GM21825 (cell line): ENCODE measurements at regions not wholly inside any gene's neighbourhood (a gene's known extent, or its start where the extent isn't known, plus 50 kb on each side); places are given as distances from the start of the nearest gene placed in this dataset.
"Not testable (repeated sequence)": the region's sequence is repeated elsewhere in the genome, so short reads cannot be mapped to it uniquely, and the experiment has no call there.

Experiments used
- ATAC-seq: cut with Tn5 transposase; IDR thresholded peaks from one replicate; pipeline ENCODE4 v1.9.1; 2021; ENCODE audit warnings: mild to moderate bottlenecking, moderate library complexity; ENCODE audit not compliant: unreplicated experiment

DNA sequence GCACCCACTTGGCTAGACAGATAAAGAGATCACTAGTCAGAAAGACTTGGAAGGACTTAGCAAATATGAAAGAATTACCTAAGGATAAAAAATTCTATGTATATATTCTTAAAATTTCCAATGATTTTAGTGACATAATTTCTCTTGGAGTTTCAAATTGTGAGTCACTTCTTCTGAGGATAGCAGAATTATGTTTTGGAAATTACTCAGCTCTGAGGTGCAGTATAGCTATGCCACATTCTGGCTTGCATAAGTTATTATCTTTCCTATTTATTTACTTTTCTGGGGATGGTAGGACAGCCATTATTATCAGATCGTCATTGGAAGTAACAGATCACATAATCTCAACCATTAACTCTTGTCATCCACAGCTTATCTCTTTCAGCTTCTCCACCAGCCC is 853.5 kb downstream of the TRIML1 start:
- ATAC-seq = no peak

- ATAC-seq = no peak
These were observed 854.6 kb downstream of the TRIML1 start for GRCh38 chr4:188993871-188994270.

DNA sequence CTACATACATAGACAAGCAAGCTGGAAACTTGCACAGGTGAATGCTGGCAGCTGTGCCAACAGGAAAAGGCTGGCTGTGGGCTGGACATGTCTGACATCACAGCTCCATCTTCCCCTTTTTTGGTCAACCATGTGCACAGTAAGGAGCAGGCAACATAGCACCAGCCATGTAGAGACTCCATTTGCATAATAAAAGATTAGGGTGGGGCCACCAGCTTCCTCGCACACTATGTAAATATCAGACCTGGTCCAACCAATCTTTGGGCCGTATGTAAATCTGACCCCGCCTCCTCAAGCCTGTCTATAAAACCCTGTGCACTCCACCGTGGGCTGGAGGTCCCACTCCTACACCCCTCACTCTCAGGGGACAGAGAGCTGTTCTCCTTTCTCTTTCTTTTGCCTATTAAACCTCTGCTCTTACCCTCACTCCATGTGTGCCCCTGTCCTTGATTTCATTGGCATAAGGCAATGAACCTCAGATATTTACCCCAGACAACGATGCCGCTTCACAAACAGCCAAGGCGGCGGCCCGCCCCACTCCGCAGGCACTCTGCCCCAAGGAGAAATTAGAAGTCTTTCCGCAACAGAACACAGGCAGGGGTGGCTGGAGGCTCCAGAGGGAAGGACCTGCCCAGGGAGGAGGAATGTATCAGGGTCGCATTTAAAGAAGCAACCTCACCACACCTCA is 862.2 kb downstream of the TRIML1 start:
- ATAC-seq = no peak

- no peak for ATAC-seq
These were observed 862.8 kb downstream of the TRIML1 start for GRCh38 chr4:189001971-189002450.

GRCh38 chr4:189002475-189002874 is 863.2 kb downstream of the TRIML1 start:
- ATAC-seq = no peak

- ATAC-seq = not testable (repeated sequence)
These were observed 871.4 kb downstream of the TRIML1 start for GRCh38 chr4:189010452-189011217.

GRCh38 chr4:189021831-189022230 is 882.6 kb downstream of the TRIML1 start:
- no peak for ATAC-seq

GRCh38 chr4:189022440-189023035 is 883.3 kb downstream of the TRIML1 start:
- no peak for ATAC-seq

- ATAC-seq = no peak
These were observed 890.8 kb downstream of the TRIML1 start for GRCh38 chr4:189029976-189030504.

DNA sequence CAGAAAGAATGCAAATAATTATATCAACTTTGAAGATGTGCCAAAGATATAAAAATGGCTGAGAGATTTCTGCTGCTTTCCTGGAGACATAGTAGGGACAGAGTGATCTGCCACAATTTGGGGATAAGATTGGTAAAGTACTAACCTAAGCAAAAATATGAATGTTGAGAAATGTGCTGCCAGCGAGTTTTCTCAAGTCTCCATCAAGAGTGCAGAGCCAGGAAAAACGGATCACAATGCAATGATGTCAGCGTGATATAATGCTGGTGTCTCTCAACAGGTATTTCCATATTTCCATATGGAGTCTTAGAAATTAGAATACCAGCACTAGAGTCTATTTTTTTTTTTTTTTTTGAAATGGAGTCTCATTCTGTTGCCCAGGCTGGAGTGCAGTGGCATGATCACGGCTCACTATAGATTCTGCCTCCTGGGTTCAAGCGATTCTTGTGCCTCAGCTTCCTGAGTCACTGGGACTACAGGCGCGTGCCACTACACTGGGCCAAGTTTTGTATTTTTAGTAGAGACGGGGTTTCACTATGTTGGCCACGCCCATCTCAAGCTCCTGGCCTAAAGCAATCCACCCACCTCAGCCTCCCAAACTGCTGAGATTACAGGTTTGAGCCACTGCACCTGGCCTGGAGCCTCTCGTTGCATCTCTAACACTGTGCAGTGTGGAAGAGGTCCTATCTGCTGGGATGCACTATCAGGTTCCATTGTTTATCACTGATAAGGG is 893.5 kb downstream of the TRIML1 start:
- no peak for ATAC-seq

- no peak for ATAC-seq
These were observed 894.6 kb downstream of the TRIML1 start for GRCh38 chr4:189033801-189034347.

DNA sequence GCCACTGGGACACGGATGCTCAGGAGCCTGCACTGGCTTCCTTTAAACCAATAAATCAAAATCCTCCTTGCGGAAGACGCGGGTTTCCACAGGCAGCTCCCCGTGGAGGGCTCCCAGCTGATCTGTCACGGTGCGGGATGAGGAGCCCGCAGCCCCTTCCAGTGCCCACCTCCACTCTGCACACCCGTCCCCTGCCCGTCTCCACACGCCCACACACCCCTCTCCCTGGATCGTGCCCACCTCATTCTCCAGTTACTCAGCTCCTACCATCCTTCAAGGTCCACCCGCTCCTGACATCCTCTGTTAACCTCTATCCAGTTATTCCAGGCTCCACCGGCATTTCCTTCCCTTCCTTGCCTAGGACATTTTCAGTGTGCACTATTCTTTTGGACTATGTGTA is 895.9 kb downstream of the TRIML1 start:
- no peak for ATAC-seq

DNA sequence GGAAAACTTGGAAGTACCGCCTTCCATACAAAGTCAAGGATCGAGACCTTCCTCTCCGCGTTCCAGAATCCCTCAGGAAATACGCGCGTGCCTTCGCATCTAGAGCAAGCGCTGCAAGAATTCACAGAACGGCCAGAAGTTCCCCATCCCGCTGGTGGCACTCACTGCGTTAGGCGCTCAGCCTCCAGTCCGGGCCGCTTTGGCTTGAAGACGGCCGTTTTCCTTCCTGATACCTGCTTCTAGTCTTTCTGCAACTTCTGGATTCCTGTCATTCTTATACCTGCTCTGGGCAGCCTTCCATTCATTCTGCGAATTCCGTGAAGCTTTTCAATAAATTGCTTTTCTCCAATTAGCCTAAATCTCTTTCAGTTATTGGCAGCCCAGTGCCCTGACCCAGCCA is 896.4 kb downstream of the TRIML1 start:
- no peak for ATAC-seq

GRCh38 chr4:189036906-189037305 is 897.7 kb downstream of the TRIML1 start:
- no peak for ATAC-seq

- ATAC-seq = no peak
These were observed 894.0 kb upstream of the FRG1 start for GRCh38 chr4:189046642-189047041.

DNA sequence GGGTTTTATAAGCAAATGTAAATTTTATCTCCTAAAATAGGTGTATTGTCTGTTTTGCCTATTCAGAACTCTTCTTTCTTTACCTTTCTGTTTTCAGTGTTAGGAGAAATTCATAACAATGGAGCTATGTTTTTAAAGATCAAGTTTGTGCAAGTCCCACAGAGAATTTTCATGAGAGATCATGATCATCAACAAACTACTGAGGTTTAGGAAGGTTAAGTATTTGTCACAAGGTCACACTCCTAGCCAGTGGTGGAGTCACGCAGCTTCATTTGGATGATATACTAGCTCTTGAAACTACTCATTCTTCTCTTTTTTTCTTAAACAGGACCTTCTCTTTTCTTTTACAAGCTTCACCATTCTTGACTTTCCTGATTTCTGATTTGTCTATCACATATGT is 892.6 kb upstream of the FRG1 start:
- ATAC-seq = no peak

DNA sequence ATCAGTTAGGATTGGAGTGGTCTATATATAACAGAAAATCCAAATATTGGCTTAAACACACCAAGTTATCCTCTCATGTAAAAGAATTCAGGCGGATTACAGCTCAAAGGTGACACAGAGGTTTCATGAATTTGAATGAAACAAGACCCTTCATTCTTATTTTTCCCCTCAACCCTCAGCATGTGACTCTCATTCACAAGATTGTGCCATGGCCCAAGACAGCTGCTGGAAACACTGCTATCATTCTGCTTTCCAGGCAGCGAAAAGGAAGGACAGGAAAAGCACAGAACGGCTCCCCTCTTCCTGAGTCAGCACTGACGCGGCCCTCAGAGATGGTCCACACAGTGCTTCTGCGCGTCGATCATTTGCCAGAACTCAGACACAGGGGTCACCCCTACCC is 891.0 kb upstream of the FRG1 start:
- no peak for ATAC-seq

GRCh38 chr4:189050643-189051042 is 890.0 kb upstream of the FRG1 start:
- no peak for ATAC-seq

GRCh38 chr4:189053621-189054020 is 887.1 kb upstream of the FRG1 start:
- no peak for ATAC-seq

DNA sequence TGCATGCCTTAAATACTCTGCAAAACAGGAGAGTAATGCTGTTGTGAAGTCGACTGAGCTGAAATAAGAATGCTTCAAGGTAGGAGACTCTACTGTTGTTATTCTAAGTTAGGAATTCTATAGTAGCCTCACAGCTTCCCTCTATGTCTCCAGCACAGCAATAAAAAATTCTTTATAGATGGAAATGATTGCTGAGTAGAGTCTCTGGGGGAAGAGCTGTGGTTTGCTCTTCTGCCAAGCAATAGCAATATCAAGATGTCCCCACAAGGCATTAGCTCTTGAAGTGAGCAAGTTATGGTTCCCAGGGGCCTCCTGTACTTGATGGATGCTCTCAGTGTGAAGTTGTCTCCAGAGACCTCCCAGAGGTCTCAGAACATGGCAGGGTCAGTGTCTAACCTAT is 880.6 kb upstream of the FRG1 start:
- ATAC-seq = no peak
